Psoas muscle (tissue), 7 donors: ENCODE measurements at regions not wholly inside any gene's neighbourhood (a gene's known extent, or its start where the extent isn't known, plus 50 kb on each side); places are given as distances from the start of the nearest gene placed in this dataset.

Source experiments
- ATAC-seq, 4 donors: fragments of 200-7000 bp; cut with Tn5 transposase; one replicate each; pipeline ENCODE4 v1.9.1; 2020; ENCODE audit warnings: moderate library complexity in 3 of 4, mild to moderate bottlenecking in 2 of 4
- DNase-seq, 2 donors: peaks; one replicate each; pipeline ENCODE4 v3.0.0-alpha.2; 2020
- H3K27ac ChIP-seq: fragments of 200-600 bp; one replicate; pipeline ENCODE4 v1.8.0; 2022
- H3K27me3 ChIP-seq, 3 donors: fragments of 200-600 bp in 1 of 3; one replicate each; pipeline versions ENCODE4 v1.6.1 to v1.8.0; 2013 to 2022; ENCODE audit warnings: low read length in 2 of 3, mild to moderate bottlenecking in 2 of 3, moderate library complexity in 1 of 3; ENCODE audit not compliant: insufficient read depth in 3 of 3
- H3K36me3 ChIP-seq, 2 donors: fragments of 200-600 bp in 1 of 2; one replicate each; pipeline versions ENCODE4 v1.6.1 to v1.8.0; 2013 to 2022; ENCODE audit warnings: low read depth in 1 of 2, mild to moderate bottlenecking in 1 of 2, moderate library complexity in 1 of 2; ENCODE audit not compliant: insufficient read depth in 1 of 2
- H3K4me1 ChIP-seq: fragments of 200-600 bp; one replicate; pipeline ENCODE4 v1.8.0; 2022
- H3K4me3 ChIP-seq: fragments of 200-600 bp; one replicate; pipeline ENCODE4 v1.8.0; 2022; ENCODE audit warnings: mild to moderate bottlenecking
- H3K9me3 ChIP-seq: fragments of 200-600 bp; one replicate; pipeline ENCODE4 v1.8.0; 2022
- CTCF ChIP-seq: fragments of 200-600 bp; IDR thresholded peaks from one replicate; pipeline ENCODE4 v1.8.0; 2022; ENCODE audit warnings: antibody characterized with exemption
- WGBS, 3 donors: extraction: QIAGEN DNeasy Blood & Tissue Kit; methylation state at CpG; one replicate each; pipeline versions ENCODE4 v1.1.6 to v1.1.7; 2013; 5-methylcytosine and 5-hydroxymethylcytosine counted together
- intact Hi-C, 2 donors: fragments of 100-400 bp; cut with DNase I; formaldehyde crosslinking; loops; one replicate each; pipeline versions ENCODE4 v1.11.0 to v1.14.2; 2022
- donor health status: healthy with polysubstance abuse.
- donor health status: DM: no; HTN: no; CAD: no; lungs with moderate emphysema.
- donor health status: Bipolar disorder and iron deficiency.
- donor health status: healthy.
- donor health status: DM: yes; HTN: yes; CAD: no.
- donor health status: DM: no; HTN: no; CAD: no.
- donor health status: DM: yes; HTN: yes; CAD: no.

- no peaks in the 10 kb centered on the region for H3K9me3 ChIP-seq
- no peak overlapping the region for H3K4me3 ChIP-seq
- no peak for TF ChIP-seq CTCF
- no peaks in the 10 kb centered on the region for H3K27me3 ChIP-seq
- DNase-seq (no peak), ATAC-seq (no peak)
- WGBS, 3 donors: 89 to 96% (median 92%) methylated on average over 2 of the region's 2 CpGs
- H3K36me3 ChIP-seq: no peaks in the 10 kb centered on the region
- intact Hi-C loops: no loop called here
- H3K4me1 ChIP-seq: no peaks in the 10 kb centered on the region
- no peak overlapping the region for H3K27ac ChIP-seq
These were observed 356.7 kb upstream of the UMPS start for GRCh38 chr3:124373524-124373923.

GRCh38 chr3:124374583-124374982, 355.7 kb upstream of the UMPS start:
- H3K27ac ChIP-seq: no peak overlapping the region
- WGBS, 3 donors: 67 to 72% (median 69%) methylated on average over 3 of the region's 3 CpGs
- no peaks in the 10 kb centered on the region for H3K27me3 ChIP-seq
- H3K4me3 ChIP-seq: no peak overlapping the region
- H3K4me1 ChIP-seq: no peaks in the 10 kb centered on the region
- H3K9me3 ChIP-seq: no peaks in the 10 kb centered on the region
- no peak for TF ChIP-seq CTCF
- H3K36me3 ChIP-seq: no peaks in the 10 kb centered on the region
- ATAC-seq: no peak
- intact Hi-C loops: no loop called here
- no peak for DNase-seq

- intact Hi-C loops: no loop called here
- Histone ChIP-seq H3K27me3 (no peaks in the 10 kb centered on the region), H3K4me3 (no peak overlapping the region), H3K27ac (no peak overlapping the region), H3K9me3 (no peaks in the 10 kb centered on the region), H3K4me1 (no peaks in the 10 kb centered on the region), H3K36me3 (no peaks in the 10 kb centered on the region)
- WGBS, 3 donors: 92 to 94% (median 93%) methylated on average over 4 of the region's 4 CpGs
- ATAC-seq (no peak), DNase-seq (no peak)
- no peak for TF ChIP-seq CTCF
These were observed 348.5 kb upstream of the UMPS start for GRCh38 chr3:124381575-124382333.

- no peak for TF ChIP-seq CTCF
- intact Hi-C loops: no loop called here
- H3K27me3 ChIP-seq: no peaks in the 10 kb centered on the region
- DNase-seq (no peak), ATAC-seq (no peak)
- no peak overlapping the region for H3K4me3 ChIP-seq
- H3K36me3 ChIP-seq: peaks cover 0 to 3% of the 10 kb centered on the region in 2 donors
- no peaks in the 10 kb centered on the region for H3K4me1 ChIP-seq
- no peak overlapping the region for H3K27ac ChIP-seq
- 35 to 42% (median 42%) methylated on average over 4 of the region's 4 CpGs for WGBS, 3 donors
- H3K9me3 ChIP-seq: no peaks in the 10 kb centered on the region
These were observed 347.2 kb upstream of the UMPS start for GRCh38 chr3:124383051-124383450.
